ENCODE measurements at regions not wholly inside any gene's neighbourhood (a gene's known extent, or its start where the extent isn't known, plus 50 kb on each side); places are given as distances from the start of the nearest gene placed in this dataset.

DNA sequence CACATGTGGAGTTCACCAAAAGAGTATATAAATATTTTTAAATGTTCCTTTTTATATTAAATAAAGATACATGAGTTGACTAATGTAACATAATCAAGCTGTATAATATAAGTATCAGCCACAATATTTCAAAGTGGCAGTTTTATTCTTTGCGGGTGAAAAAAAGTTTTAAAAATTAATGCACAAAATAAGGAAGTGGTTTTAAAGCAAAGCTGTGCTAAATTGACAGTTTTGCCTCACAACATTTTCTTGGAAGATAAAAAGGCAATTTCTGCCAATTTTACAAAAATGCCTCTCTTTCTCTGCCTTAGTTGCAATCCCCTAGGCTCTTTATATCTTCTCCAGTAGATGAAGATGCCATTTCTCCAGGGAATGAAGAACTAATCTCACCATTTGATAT lies 719.1 kb downstream of the C12orf50 start:
- TF ChIP-seq CTCF (IDR thresholded peaks at IDR 0.05; ENCODE audit: extremely low read depth in 1 of 2, insufficient read depth in 1 of 2, low read depth in 1 of 2, low read length in 2 of 2) (no peak), JUN (IDR thresholded peaks at IDR 0.05; ENCODE audit: borderline replicate concordance, insufficient read depth, insufficient read length, low read depth) (no peak), POLR2A (IDR thresholded peaks at IDR 0.05; ENCODE audit: low read depth, low read length) (no peak)

All from endothelial cell of umbilical vein (primary cell).